LHCN-M2 (cell line): ENCODE measurements at regions not wholly inside any gene's neighbourhood (a gene's known extent, or its start where the extent isn't known, plus 50 kb on each side); places are given as distances from the start of the nearest gene placed in this dataset.
"Not testable (repeated sequence)": the region's sequence is repeated elsewhere in the genome, so short reads cannot be mapped to it uniquely, and the experiment has no call there.

Source experiments
- DNase-seq: peaks from one replicate; pipeline ENCODE4 v3.0.0-alpha.2; 2012; ENCODE audit warnings: low read depth

DNA sequence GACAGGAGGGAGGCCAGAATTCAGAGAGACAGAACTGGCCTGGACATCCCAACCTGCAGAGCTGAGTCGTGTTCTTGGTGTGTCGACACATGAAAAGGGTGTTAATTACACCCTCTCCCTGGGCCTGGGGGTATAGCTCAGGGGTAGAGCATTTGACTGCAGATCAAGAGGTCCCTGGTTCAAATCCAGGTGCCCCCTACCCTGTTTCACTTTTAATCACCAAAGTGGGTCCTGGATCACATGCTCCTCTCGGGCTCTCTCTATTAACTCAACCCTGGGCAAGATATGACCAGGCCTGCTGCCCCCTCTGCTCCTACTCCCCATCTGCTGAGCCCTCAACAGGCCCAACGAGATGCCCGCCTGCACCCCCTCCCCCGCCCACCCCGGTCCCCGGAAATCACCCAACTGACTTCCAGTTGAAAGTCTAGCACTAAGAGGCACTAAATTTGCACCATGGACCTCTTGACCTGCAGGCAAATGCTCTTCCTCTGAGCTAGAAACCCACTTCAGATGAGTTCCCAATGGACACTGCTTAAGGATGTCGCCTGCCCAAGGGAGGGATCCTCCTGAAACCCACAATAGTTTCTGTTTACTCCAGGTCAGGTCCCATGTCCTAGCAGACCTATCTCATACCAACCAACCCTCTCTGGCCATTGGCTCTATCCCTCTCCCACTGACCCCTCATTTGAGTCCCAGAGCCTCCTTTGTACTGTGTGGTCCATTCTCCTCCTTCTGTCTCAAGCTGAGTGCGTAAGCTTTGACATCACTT lies 137.6 kb downstream of the ZNF467 start:
- peak; percentile 31 for DNase-seq

- no peak for DNase-seq
Observed at GRCh38 chr7:149633976-149634945, 136.7 kb upstream of the ZNF746 start.

GRCh38 chr7:149628361-149629149 lies 130.9 kb upstream of the ZNF746 start:
- DNase-seq: not testable (repeated sequence)

- DNase-seq: no peak
Observed at GRCh38 chr7:149627911-149628310, 130.3 kb upstream of the ZNF746 start.

- DNase-seq: no peak
Observed at GRCh38 chr7:149626972-149627371, 129.4 kb upstream of the ZNF746 start.

GRCh38 chr7:149625947-149626392 lies 128.4 kb upstream of the ZNF746 start:
- DNase-seq: no peak

DNA sequence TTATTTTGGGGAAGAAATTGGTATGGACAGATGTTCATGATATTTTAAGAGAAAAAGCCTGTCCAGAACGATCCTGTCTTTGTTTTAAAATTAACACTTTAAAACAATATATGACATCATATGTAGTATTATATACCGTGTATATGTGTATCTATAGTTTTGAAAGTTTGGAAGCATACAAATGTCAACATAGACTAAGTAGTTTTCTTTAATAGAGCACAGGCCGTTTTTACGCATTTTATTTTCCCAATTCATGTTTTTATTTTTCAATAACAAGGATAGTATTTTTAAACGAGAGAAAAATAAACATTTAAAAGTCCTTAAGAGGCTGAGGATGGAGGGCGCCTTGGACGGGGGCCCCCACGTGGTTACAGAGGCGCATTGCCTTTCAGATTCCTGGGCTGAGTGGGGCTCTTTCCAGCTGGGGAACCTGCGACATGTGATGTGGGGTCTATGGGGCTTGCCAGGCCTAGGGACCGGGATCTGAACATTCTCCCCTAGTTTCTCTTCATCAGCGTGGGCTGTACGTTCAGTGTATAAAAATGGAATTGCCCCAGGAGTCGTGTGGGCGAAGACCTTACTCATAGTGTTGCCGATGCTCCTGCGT lies 127.8 kb upstream of the ZNF746 start:
- peak; percentile 64 for DNase-seq

GRCh38 chr7:149624419-149625339 lies 127.1 kb upstream of the ZNF746 start:
- peak; percentile 95 for DNase-seq

- peak; percentile 18 for DNase-seq
Observed at GRCh38 chr7:149624006-149624405, 126.4 kb upstream of the ZNF746 start.

GRCh38 chr7:149623262-149623997 lies 125.8 kb upstream of the ZNF746 start:
- peak; percentile 67 for DNase-seq

GRCh38 chr7:149622444-149623210 lies 125.0 kb upstream of the ZNF746 start:
- DNase-seq: no peak

DNA sequence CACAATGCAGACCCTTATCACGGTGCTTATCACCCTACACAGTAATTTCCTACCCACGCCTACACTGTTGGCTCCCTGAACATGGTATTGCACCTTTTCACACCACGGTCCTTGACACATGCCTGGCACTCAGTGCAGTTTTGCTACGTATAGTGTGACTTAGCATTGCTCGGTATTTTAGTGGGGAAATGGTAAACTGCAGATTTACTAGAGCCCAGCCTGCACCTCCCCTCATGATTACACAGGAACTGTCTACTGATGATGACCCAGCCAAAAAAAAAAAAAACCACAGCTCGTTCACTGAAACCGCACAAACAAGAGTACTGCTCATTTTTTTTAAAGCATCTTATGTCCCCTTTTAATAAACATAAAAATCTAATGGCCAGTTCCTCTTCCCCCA lies 124.2 kb upstream of the ZNF746 start:
- DNase-seq: no peak

- no peak for DNase-seq
Observed at GRCh38 chr7:149620961-149621360, 123.4 kb upstream of the ZNF746 start.

GRCh38 chr7:149616898-149617297 lies 119.3 kb upstream of the ZNF746 start:
- DNase-seq: no peak

DNA sequence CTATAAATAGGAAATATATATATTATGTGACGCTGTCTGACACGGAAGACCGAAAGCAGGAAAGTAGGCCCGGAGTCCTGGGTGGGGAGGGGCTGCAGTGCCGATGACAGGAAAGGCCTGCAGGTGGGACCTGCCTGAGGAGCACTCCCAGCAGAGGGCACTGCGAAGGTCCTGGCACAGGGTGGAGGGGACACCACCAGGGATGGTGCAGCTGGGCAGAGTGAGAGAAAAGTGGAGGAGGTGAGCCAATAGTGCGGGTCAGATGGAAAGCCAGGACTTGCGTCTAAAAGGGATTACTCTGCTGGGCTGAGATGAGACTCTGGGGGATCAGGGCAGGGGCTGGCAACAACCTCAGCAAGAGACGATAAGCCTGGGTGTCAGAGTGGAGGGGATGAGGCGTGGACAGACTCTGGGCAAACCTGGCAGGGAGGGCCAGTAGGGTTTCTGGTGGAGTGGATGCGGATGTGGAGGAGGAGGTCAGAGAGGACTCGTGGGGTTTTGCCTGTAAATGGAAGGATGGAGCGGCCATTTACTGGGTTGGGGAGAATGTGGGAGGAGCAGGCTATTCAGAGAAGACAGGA lies 118.2 kb upstream of the ZNF746 start:
- no peak for DNase-seq

- peak; percentile 58 for DNase-seq
Observed at GRCh38 chr7:149610441-149611011, 112.9 kb upstream of the ZNF746 start.

GRCh38 chr7:149608168-149608567 lies 110.6 kb upstream of the ZNF746 start:
- no peak for DNase-seq

GRCh38 chr7:149607683-149608082 lies 110.1 kb upstream of the ZNF746 start:
- no peak for DNase-seq
